ENCODE measurements at regions not wholly inside any gene's neighbourhood (a gene's known extent, or its start where the extent isn't known, plus 50 kb on each side); places are given as distances from the start of the nearest gene placed in this dataset.

GRCh38 chr1:90579212-90579802 is 137.8 kb downstream of the BARHL2 start:
- Histone ChIP-seq H3K4me3 (replicated peaks in 1 of 3; ENCODE audit: insufficient read depth in 1 of 3, low read depth in 1 of 3, low read length in 3 of 3) (no peak overlapping the region), H4K20me1 (replicated peaks; ENCODE audit: control insufficient read depth, extremely low read depth, insufficient read depth, low read length) (no peaks in the 10 kb centered on the region), H3K9ac (replicated peaks; ENCODE audit: extremely low read depth, insufficient read depth, low read length) (no peak overlapping the region), H3K9me3 (replicated peaks; ENCODE audit: control insufficient read depth, insufficient read depth, low read length) (no peaks in the 10 kb centered on the region), H3K4me2 (ENCODE audit: insufficient read depth, low read length) (no peak overlapping the region), H2AFZ (ENCODE audit: low read depth, low read length) (no peak overlapping the region), H3K79me2 (ENCODE audit: control insufficient read depth, insufficient read depth, low read length) (no peaks in the 10 kb centered on the region), H3K27me3 (ENCODE audit: control insufficient read depth in 2 of 2, insufficient read depth in 2 of 2, low read length in 2 of 2) (no peaks in the 10 kb centered on the region), H3K27ac (ENCODE audit: insufficient read depth, low read depth, low read length) (no peak overlapping the region), H3K9me1 (replicated peaks; ENCODE audit: control insufficient read depth, extremely low read depth, insufficient read depth, low read length) (no peaks in the 10 kb centered on the region), H3K4me1 (ENCODE audit: control insufficient read depth, extremely low read depth, insufficient read depth, low read length) (no peaks in the 10 kb centered on the region), H3K36me3 (ENCODE audit: control insufficient read depth in 2 of 2, extremely low read depth in 1 of 2, insufficient read depth in 2 of 2, low read length in 2 of 2) (no peaks in the 10 kb centered on the region)
- dilution Hi-C loops (cut with MboI; ENCODE audit: extremely low pct_ligation_motif_present, low sequenced_read_pairs) (no loop called here), intact Hi-C loops (cut with micrococcal nuclease) (loop anchor here (1.0 to 10.0 kb wide), 5 partner anchors 383 to 699 kb away; no protein-coding TSS in a partner anchor)
- ChIA-PET CTCF (interaction anchor here (0.6 to 4.3 kb wide), 45 partner anchors 9 to 1095 kb away, joined by 3 to 76 read pairs (median 4); no protein-coding TSS in a partner anchor), POLR2A (no interaction called here)
- TF ChIP-seq, protein P1, sequence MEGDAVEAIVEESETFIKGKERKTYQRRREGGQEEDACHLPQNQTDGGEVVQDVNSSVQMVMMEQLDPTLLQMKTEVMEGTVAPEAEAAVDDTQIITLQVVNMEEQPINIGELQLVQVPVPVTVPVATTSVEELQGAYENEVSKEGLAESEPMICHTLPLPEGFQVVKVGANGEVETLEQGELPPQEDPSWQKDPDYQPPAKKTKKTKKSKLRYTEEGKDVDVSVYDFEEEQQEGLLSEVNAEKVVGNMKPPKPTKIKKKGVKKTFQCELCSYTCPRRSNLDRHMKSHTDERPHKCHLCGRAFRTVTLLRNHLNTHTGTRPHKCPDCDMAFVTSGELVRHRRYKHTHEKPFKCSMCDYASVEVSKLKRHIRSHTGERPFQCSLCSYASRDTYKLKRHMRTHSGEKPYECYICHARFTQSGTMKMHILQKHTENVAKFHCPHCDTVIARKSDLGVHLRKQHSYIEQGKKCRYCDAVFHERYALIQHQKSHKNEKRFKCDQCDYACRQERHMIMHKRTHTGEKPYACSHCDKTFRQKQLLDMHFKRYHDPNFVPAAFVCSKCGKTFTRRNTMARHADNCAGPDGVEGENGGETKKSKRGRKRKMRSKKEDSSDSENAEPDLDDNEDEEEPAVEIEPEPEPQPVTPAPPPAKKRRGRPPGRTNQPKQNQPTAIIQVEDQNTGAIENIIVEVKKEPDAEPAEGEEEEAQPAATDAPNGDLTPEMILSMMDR (IDR thresholded peaks at IDR 0.05; ENCODE audit: extremely low read depth in 1 of 2, insufficient read depth in 1 of 2, low read depth in 1 of 2, low read length in 2 of 2) = peak; percentile 36 to 46
- TF ChIP-seq GATA2 (IDR thresholded peaks at IDR 0.05; ENCODE audit: insufficient read depth, insufficient read length, low read depth, low read length) = no peak
- DNase-seq (ENCODE audit: low read depth, low spot score) = peak; percentile 51
- FAIRE-seq = peak; percentile 83
- BruUV-seq (replicated peaks) = no TSS peak

- no peaks in the 10 kb centered on the region for H3K9me3 ChIP-seq (replicated peaks; ENCODE audit: control insufficient read depth, insufficient read depth, low read length)
- dilution Hi-C loops (cut with MboI; ENCODE audit: extremely low pct_ligation_motif_present, low sequenced_read_pairs) (no loop called here), intact Hi-C loops (cut with micrococcal nuclease) (loop anchor here (5.0 to 10.0 kb wide), 2 partner anchors 387 to 440 kb away; no protein-coding TSS in a partner anchor)
- H3K9me1 ChIP-seq (replicated peaks; ENCODE audit: control insufficient read depth, extremely low read depth, insufficient read depth, low read length) = no peaks in the 10 kb centered on the region
- BruUV-seq (replicated peaks) = no TSS peak
- ChIA-PET POLR2A (no interaction called here), CTCF (no interaction called here)
- H3K9ac ChIP-seq (replicated peaks; ENCODE audit: extremely low read depth, insufficient read depth, low read length) = no peak overlapping the region
- no peak overlapping the region for H3K4me2 ChIP-seq (ENCODE audit: insufficient read depth, low read length)
- no peaks in the 10 kb centered on the region for H3K4me1 ChIP-seq (ENCODE audit: control insufficient read depth, extremely low read depth, insufficient read depth, low read length)
- no peak for TF ChIP-seq POLR2A (IDR thresholded peaks at IDR 0.05; ENCODE audit: low read depth, low read length)
- no peak for TF ChIP-seq FOS (IDR thresholded peaks at IDR 0.05; ENCODE audit: borderline replicate concordance, insufficient read depth, low read length)
- TF ChIP-seq, protein P1 (IDR thresholded peaks at IDR 0.05; ENCODE audit: extremely low read depth in 1 of 2, insufficient read depth in 1 of 2, low read depth in 1 of 2, low read length in 2 of 2) = no peak
- TF ChIP-seq, protein P2, sequence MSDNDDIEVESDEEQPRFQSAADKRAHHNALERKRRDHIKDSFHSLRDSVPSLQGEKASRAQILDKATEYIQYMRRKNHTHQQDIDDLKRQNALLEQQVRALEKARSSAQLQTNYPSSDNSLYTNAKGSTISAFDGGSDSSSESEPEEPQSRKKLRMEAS (IDR thresholded peaks at IDR 0.05; ENCODE audit: insufficient read depth, insufficient read length) = no peak
- TF ChIP-seq MYC (IDR thresholded peaks at IDR 0.05; ENCODE audit: low read depth, low read length) = no peak
- DNase-seq (ENCODE audit: low read depth, low spot score) (no peak), FAIRE-seq (no peak)
- H3K36me3 ChIP-seq (ENCODE audit: control insufficient read depth in 2 of 2, extremely low read depth in 1 of 2, insufficient read depth in 2 of 2, low read length in 2 of 2) = no peaks in the 10 kb centered on the region
- no peak overlapping the region for H3K4me3 ChIP-seq (replicated peaks in 1 of 3; ENCODE audit: insufficient read depth in 1 of 3, low read depth in 1 of 3, low read length in 3 of 3)
- no peaks in the 10 kb centered on the region for H3K27me3 ChIP-seq (ENCODE audit: control insufficient read depth in 2 of 2, insufficient read depth in 2 of 2, low read length in 2 of 2)
- no peak overlapping the region for H3K27ac ChIP-seq (ENCODE audit: insufficient read depth, low read depth, low read length)
- H4K20me1 ChIP-seq (replicated peaks; ENCODE audit: control insufficient read depth, extremely low read depth, insufficient read depth, low read length) = no peaks in the 10 kb centered on the region
- no peaks in the 10 kb centered on the region for H3K79me2 ChIP-seq (ENCODE audit: control insufficient read depth, insufficient read depth, low read length)
- H2AFZ ChIP-seq (ENCODE audit: low read depth, low read length) = no peak overlapping the region
Observed at GRCh38 chr1:90574692-90575370, 142.3 kb downstream of the BARHL2 start.

All from endothelial cell of umbilical vein (primary cell).